ENCODE measurements at regions not wholly inside any gene's neighbourhood (a gene's known extent, or its start where the extent isn't known, plus 50 kb on each side); places are given as distances from the start of the nearest gene placed in this dataset.

GRCh38 chr6:82022614-82023129 is 224.9 kb downstream of the IBTK start:
- DNase-seq = no peak
- ChIA-PET CTCF (no interaction called here), POLR2A (no interaction called here)
- Mint-ChIP-seq H3K4me3 (no peak overlapping the region), H3K27me3 (peaks cover 2% of the 10 kb centered on the region), H3K9me3 (no peaks in the 10 kb centered on the region), H3K27ac (no peak overlapping the region), H3K4me1 (no peaks in the 10 kb centered on the region), H3K36me3 (ENCODE audit: low read depth) (no peaks in the 10 kb centered on the region)

GRCh38 chr6:82017773-82018172 is 229.8 kb downstream of the IBTK start:
- ChIA-PET POLR2A (no interaction called here), CTCF (no interaction called here)
- no peak overlapping the region for H3K4me3 Mint-ChIP-seq
- H3K27me3 Mint-ChIP-seq = peaks cover 2% of the 10 kb centered on the region
- no peak overlapping the region for H3K27ac Mint-ChIP-seq
- no peaks in the 10 kb centered on the region for H3K36me3 Mint-ChIP-seq (ENCODE audit: low read depth)
- peaks cover 2% of the 10 kb centered on the region for H3K9me3 Mint-ChIP-seq
- no peak for DNase-seq
- H3K4me1 Mint-ChIP-seq = no peaks in the 10 kb centered on the region

- ChIA-PET POLR2A (no interaction called here), CTCF (no interaction called here)
- no peaks in the 10 kb centered on the region for H3K4me1 Mint-ChIP-seq
- peaks cover 2% of the 10 kb centered on the region for H3K27me3 Mint-ChIP-seq
- DNase-seq = no peak
- H3K9me3 Mint-ChIP-seq = peaks cover 2% of the 10 kb centered on the region
- no peaks in the 10 kb centered on the region for H3K36me3 Mint-ChIP-seq (ENCODE audit: low read depth)
- no peak overlapping the region for H3K27ac Mint-ChIP-seq
- no peak overlapping the region for H3K4me3 Mint-ChIP-seq
Measured at GRCh38 chr6:82017288-82017687, 230.3 kb downstream of the IBTK start.

- POLR2A ChIA-PET = no interaction called here
- peaks cover 2% of the 10 kb centered on the region for H3K27me3 Mint-ChIP-seq
- no peak for DNase-seq
Measured at GRCh38 chr6:82015526-82015925, 232.0 kb downstream of the IBTK start.

GRCh38 chr6:82015043-82015442 is 232.5 kb downstream of the IBTK start:
- Mint-ChIP-seq H3K9me3 (peaks cover 2% of the 10 kb centered on the region), H3K36me3 (ENCODE audit: low read depth) (no peaks in the 10 kb centered on the region), H3K27me3 (no peaks in the 10 kb centered on the region), H3K4me1 (no peaks in the 10 kb centered on the region), H3K27ac (no peak overlapping the region), H3K4me3 (no peak overlapping the region)
- POLR2A ChIA-PET = no interaction called here
- CTCF ChIA-PET = no interaction called here
- DNase-seq = no peak

More at GRCh38 chr6:82015526-82015925, 232.0 kb downstream of the IBTK start:
- H3K36me3 Mint-ChIP-seq (ENCODE audit: low read depth) = no peaks in the 10 kb centered on the region
- no peaks in the 10 kb centered on the region for H3K4me1 Mint-ChIP-seq
- H3K9me3 Mint-ChIP-seq = peaks cover 2% of the 10 kb centered on the region
- H3K4me3 Mint-ChIP-seq = no peak overlapping the region
- CTCF ChIA-PET = no interaction called here
- no peak overlapping the region for H3K27ac Mint-ChIP-seq

- CTCF ChIA-PET = no interaction called here
- Mint-ChIP-seq H3K36me3 (ENCODE audit: low read depth) (no peaks in the 10 kb centered on the region), H3K4me3 (no peak overlapping the region), H3K9me3 (peaks cover 2% of the 10 kb centered on the region), H3K27ac (no peak overlapping the region), H3K27me3 (no peaks in the 10 kb centered on the region), H3K4me1 (no peaks in the 10 kb centered on the region)
- POLR2A ChIA-PET = no interaction called here
- DNase-seq = no peak
Measured at GRCh38 chr6:82013561-82014530, 233.7 kb downstream of the IBTK start.

- H3K4me1 Mint-ChIP-seq = no peaks in the 10 kb centered on the region
- no peaks in the 10 kb centered on the region for H3K27me3 Mint-ChIP-seq
- no peaks in the 10 kb centered on the region for H3K36me3 Mint-ChIP-seq (ENCODE audit: low read depth)
- CTCF ChIA-PET = no interaction called here
- POLR2A ChIA-PET = no interaction called here
- H3K4me3 Mint-ChIP-seq = no peak overlapping the region
- H3K9me3 Mint-ChIP-seq = peaks cover 2% of the 10 kb centered on the region
- DNase-seq = no peak
- no peak overlapping the region for H3K27ac Mint-ChIP-seq
Measured at GRCh38 chr6:82006027-82006738, 241.4 kb downstream of the IBTK start.

- Mint-ChIP-seq H3K36me3 (ENCODE audit: low read depth) (no peaks in the 10 kb centered on the region), H3K4me3 (no peak overlapping the region), H3K4me1 (no peaks in the 10 kb centered on the region), H3K27me3 (no peaks in the 10 kb centered on the region), H3K27ac (no peak overlapping the region), H3K9me3 (no peaks in the 10 kb centered on the region)
- no peak for DNase-seq
- ChIA-PET CTCF (no interaction called here), POLR2A (no interaction called here)
Measured at GRCh38 chr6:82000551-82000950, 247.0 kb downstream of the IBTK start.

- no peaks in the 10 kb centered on the region for H3K36me3 Mint-ChIP-seq (ENCODE audit: low read depth)
- CTCF ChIA-PET = no interaction called here
- H3K9me3 Mint-ChIP-seq = no peaks in the 10 kb centered on the region
- no peaks in the 10 kb centered on the region for H3K27me3 Mint-ChIP-seq
- POLR2A ChIA-PET = no interaction called here
- no peaks in the 10 kb centered on the region for H3K4me1 Mint-ChIP-seq
- DNase-seq = no peak
- H3K4me3 Mint-ChIP-seq = no peak overlapping the region
- H3K27ac Mint-ChIP-seq = no peak overlapping the region
Measured at GRCh38 chr6:81999826-82000225, 247.3 kb upstream of the TENT5A start.

- H3K4me3 Mint-ChIP-seq = no peak overlapping the region
Measured at GRCh38 chr6:81999270-81999669, 246.8 kb upstream of the TENT5A start.

GRCh38 chr6:81998432-81998831 is 246.0 kb upstream of the TENT5A start:
- Mint-ChIP-seq H3K4me1 (no peaks in the 10 kb centered on the region), H3K27me3 (no peaks in the 10 kb centered on the region), H3K36me3 (ENCODE audit: low read depth) (no peaks in the 10 kb centered on the region), H3K27ac (no peak overlapping the region), H3K4me3 (no peak overlapping the region), H3K9me3 (no peaks in the 10 kb centered on the region)
- no peak for DNase-seq
- POLR2A ChIA-PET = interaction anchor here (0.7 kb wide), 1 partner anchor 1424 kb away, joined by 3 read pairs; no protein-coding TSS in a partner anchor
- CTCF ChIA-PET = no interaction called here

More at GRCh38 chr6:81999270-81999669, 246.8 kb upstream of the TENT5A start:
- no peaks in the 10 kb centered on the region for H3K27me3 Mint-ChIP-seq
- POLR2A ChIA-PET = no interaction called here
- CTCF ChIA-PET = no interaction called here
- DNase-seq = no peak
- H3K9me3 Mint-ChIP-seq = no peaks in the 10 kb centered on the region
- no peaks in the 10 kb centered on the region for H3K36me3 Mint-ChIP-seq (ENCODE audit: low read depth)
- H3K27ac Mint-ChIP-seq = no peak overlapping the region
- H3K4me1 Mint-ChIP-seq = no peaks in the 10 kb centered on the region

- H3K27ac Mint-ChIP-seq = no peak overlapping the region
- H3K36me3 Mint-ChIP-seq (ENCODE audit: low read depth) = no peaks in the 10 kb centered on the region
- no peaks in the 10 kb centered on the region for H3K9me3 Mint-ChIP-seq
- no peak for DNase-seq
- no peaks in the 10 kb centered on the region for H3K27me3 Mint-ChIP-seq
- CTCF ChIA-PET = no interaction called here
- POLR2A ChIA-PET = no interaction called here
- H3K4me1 Mint-ChIP-seq = no peaks in the 10 kb centered on the region
- H3K4me3 Mint-ChIP-seq = no peak overlapping the region
Measured at GRCh38 chr6:81997090-81997926, 244.8 kb upstream of the TENT5A start.

GRCh38 chr6:81996414-81996813 is 243.9 kb upstream of the TENT5A start:
- Mint-ChIP-seq H3K4me1 (no peaks in the 10 kb centered on the region), H3K4me3 (no peak overlapping the region), H3K9me3 (no peaks in the 10 kb centered on the region), H3K27ac (no peak overlapping the region), H3K36me3 (ENCODE audit: low read depth) (no peaks in the 10 kb centered on the region), H3K27me3 (no peaks in the 10 kb centered on the region)
- DNase-seq = no peak
- ChIA-PET CTCF (no interaction called here), POLR2A (no interaction called here)
